ENCODE measurements at regions not wholly inside any gene's neighbourhood (a gene's known extent, or its start where the extent isn't known, plus 50 kb on each side); places are given as distances from the start of the nearest gene placed in this dataset.

DNA sequence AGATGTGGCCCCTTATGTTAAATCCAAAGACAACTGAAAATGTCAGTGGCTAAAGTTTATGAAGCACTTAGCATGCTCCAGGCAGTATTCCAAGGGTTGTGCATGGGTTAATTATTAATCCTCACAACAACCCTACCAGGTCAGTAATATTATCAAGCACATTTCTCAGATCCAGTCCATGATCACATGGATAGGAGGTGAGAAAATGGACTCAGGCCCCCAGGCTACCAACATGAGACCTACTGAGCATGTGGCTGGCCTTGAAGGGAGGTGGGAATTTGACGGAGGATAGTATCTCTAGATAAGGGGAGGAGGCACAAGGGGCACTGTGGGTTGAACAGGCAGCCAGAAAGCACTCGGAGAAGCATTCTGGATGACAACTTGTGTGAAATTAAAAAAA lies 412.0 kb downstream of the MEIS1 start:
- Histone ChIP-seq H3K4me1 (ENCODE audit: control insufficient read depth, insufficient read depth, low read length) (no peaks in the 10 kb centered on the region), H3K27me3 (ENCODE audit: control insufficient read depth, insufficient read depth, low read length) (no peaks in the 10 kb centered on the region; the same call in 1 of the 2 replicates), H3K9me3 (ENCODE audit: control insufficient read depth, insufficient read depth, low read depth, low read length) (no peaks in the 10 kb centered on the region), H3K4me3 (ENCODE audit: low read depth in 2 of 2, low read length in 2 of 2) (no peak overlapping the region), H3K27ac (ENCODE audit: low read length) (no peak overlapping the region), H3K36me3 (ENCODE audit: control insufficient read depth, insufficient read depth, low read length) (no peaks in the 10 kb centered on the region)
- DNase-seq (ENCODE audit: low read depth, low spot score) (no peak), ATAC-seq (no peak)
- CTCF ChIA-PET = no interaction called here
- POLR2A ChIA-PET = no interaction called here
- in situ Hi-C loops (cut with HindIII; ENCODE audit: low pct_unique_long_range_greater_than_20kb, low sequenced_read_pairs) (no loop called here), intact Hi-C loops (cut with micrococcal nuclease; ENCODE audit: unreplicated experiment) (no loop called here)
- no TSS peak for BruUV-seq (replicated peaks)
- TF ChIP-seq SIN3A (IDR thresholded peaks at IDR 0.05; ENCODE audit: borderline replicate concordance, insufficient read depth, low read depth, low read length) (no peak), POLR2AphosphoS5 (IDR thresholded peaks at IDR 0.05; ENCODE audit: low read depth, low read length) (no peak), TCF7L2 (IDR thresholded peaks at IDR 0.05; ENCODE audit: low read depth, low read length) (no peak)
- TF ChIP-seq, protein P1, sequence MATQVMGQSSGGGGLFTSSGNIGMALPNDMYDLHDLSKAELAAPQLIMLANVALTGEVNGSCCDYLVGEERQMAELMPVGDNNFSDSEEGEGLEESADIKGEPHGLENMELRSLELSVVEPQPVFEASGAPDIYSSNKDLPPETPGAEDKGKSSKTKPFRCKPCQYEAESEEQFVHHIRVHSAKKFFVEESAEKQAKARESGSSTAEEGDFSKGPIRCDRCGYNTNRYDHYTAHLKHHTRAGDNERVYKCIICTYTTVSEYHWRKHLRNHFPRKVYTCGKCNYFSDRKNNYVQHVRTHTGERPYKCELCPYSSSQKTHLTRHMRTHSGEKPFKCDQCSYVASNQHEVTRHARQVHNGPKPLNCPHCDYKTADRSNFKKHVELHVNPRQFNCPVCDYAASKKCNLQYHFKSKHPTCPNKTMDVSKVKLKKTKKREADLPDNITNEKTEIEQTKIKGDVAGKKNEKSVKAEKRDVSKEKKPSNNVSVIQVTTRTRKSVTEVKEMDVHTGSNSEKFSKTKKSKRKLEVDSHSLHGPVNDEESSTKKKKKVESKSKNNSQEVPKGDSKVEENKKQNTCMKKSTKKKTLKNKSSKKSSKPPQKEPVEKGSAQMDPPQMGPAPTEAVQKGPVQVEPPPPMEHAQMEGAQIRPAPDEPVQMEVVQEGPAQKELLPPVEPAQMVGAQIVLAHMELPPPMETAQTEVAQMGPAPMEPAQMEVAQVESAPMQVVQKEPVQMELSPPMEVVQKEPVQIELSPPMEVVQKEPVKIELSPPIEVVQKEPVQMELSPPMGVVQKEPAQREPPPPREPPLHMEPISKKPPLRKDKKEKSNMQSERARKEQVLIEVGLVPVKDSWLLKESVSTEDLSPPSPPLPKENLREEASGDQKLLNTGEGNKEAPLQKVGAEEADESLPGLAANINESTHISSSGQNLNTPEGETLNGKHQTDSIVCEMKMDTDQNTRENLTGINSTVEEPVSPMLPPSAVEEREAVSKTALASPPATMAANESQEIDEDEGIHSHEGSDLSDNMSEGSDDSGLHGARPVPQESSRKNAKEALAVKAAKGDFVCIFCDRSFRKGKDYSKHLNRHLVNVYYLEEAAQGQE (IDR thresholded peaks at IDR 0.05; ENCODE audit: insufficient read depth in 1 of 2, low read depth in 2 of 2, low read length in 1 of 2) = no peak
- TF ChIP-seq, protein P2, sequence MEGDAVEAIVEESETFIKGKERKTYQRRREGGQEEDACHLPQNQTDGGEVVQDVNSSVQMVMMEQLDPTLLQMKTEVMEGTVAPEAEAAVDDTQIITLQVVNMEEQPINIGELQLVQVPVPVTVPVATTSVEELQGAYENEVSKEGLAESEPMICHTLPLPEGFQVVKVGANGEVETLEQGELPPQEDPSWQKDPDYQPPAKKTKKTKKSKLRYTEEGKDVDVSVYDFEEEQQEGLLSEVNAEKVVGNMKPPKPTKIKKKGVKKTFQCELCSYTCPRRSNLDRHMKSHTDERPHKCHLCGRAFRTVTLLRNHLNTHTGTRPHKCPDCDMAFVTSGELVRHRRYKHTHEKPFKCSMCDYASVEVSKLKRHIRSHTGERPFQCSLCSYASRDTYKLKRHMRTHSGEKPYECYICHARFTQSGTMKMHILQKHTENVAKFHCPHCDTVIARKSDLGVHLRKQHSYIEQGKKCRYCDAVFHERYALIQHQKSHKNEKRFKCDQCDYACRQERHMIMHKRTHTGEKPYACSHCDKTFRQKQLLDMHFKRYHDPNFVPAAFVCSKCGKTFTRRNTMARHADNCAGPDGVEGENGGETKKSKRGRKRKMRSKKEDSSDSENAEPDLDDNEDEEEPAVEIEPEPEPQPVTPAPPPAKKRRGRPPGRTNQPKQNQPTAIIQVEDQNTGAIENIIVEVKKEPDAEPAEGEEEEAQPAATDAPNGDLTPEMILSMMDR (IDR thresholded peaks at IDR 0.05) = no peak

DNA sequence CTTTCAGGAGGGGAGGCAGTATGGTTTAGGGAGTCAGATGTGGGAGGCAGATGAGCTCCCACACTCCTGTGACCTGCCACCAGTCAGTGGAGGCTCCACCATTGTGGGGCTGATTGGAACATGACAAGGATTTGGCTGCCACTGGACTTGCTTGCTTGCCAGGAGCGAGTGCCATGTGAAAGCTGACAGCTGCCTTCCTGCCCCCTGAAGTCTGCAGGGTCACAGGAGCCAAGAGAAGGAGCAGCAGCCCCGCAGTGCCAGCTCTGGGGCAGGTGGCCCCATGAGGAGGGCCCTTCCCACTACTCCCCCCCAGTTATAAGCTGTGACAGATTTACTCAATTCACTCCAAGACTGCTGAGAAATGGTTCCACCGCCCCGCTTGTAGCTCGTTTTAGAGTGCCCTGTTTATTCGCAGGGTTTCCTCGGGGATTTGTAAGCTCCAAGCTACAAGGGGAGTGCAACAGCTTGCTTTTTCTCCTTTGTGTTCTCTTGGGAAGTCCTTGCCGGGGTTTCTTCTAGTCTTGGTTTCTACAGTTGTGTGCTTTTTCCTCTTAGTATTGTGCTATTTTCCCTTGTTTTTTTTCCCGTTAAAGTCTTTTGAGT lies 414.3 kb downstream of the MEIS1 start:
- TF ChIP-seq SIN3A (IDR thresholded peaks at IDR 0.05; ENCODE audit: borderline replicate concordance, insufficient read depth, low read depth, low read length) (no peak), TCF7L2 (IDR thresholded peaks at IDR 0.05; ENCODE audit: low read depth, low read length) (no peak), POLR2AphosphoS5 (IDR thresholded peaks at IDR 0.05; ENCODE audit: low read depth, low read length) (no peak)
- TF ChIP-seq, protein P1 (IDR thresholded peaks at IDR 0.05; ENCODE audit: insufficient read depth in 1 of 2, low read depth in 2 of 2, low read length in 1 of 2) = no peak
- TF ChIP-seq, protein P2 (IDR thresholded peaks at IDR 0.05) = no peak
- DNase-seq (ENCODE audit: low read depth, low spot score) (no peak), ATAC-seq (no peak)
- no peaks in the 10 kb centered on the region; the same call in 1 of the 2 replicates for H3K27me3 ChIP-seq (ENCODE audit: control insufficient read depth, insufficient read depth, low read length)
- POLR2A ChIA-PET = no interaction called here
- CTCF ChIA-PET = no interaction called here
- in situ Hi-C loops (cut with HindIII; ENCODE audit: low pct_unique_long_range_greater_than_20kb, low sequenced_read_pairs) (no loop called here), intact Hi-C loops (cut with micrococcal nuclease; ENCODE audit: unreplicated experiment) (no loop called here)
- no peaks in the 10 kb centered on the region for H3K9me3 ChIP-seq (ENCODE audit: control insufficient read depth, insufficient read depth, low read depth, low read length)
- H3K4me3 ChIP-seq (ENCODE audit: low read depth in 2 of 2, low read length in 2 of 2) = no peak overlapping the region
- H3K36me3 ChIP-seq (ENCODE audit: control insufficient read depth, insufficient read depth, low read length) = no peaks in the 10 kb centered on the region
- H3K27ac ChIP-seq (ENCODE audit: low read length) = no peak overlapping the region
- no TSS peak for BruUV-seq (replicated peaks)
- H3K4me1 ChIP-seq (ENCODE audit: control insufficient read depth, insufficient read depth, low read length) = no peaks in the 10 kb centered on the region
